CD8-positive, alpha-beta memory T cell (primary cell): ENCODE measurements at regions not wholly inside any gene's neighbourhood (a gene's known extent, or its start where the extent isn't known, plus 50 kb on each side); places are given as distances from the start of the nearest gene placed in this dataset.

ENCODE experiments used
- CTCF ChIA-PET: fragments of 350-600 bp; sonication (Branson Sonifier 250); formaldehyde crosslinking; loops from one replicate; lab custom pipeline; 2021; ENCODE audit warnings: antibody characterized with exemption; lab: Charles Lee
- POLR2A ChIA-PET: fragments of 350-600 bp; sonication (Branson Sonifier 250); formaldehyde crosslinking; loops from one replicate; lab custom pipeline; 2021; ENCODE audit warnings: antibody characterized with exemption; lab: Charles Lee
- DNase-seq, 5 donors: peaks; one replicate each; pipeline versions ENCODE4 v3.0.0 to v3.0.0-alpha.2; 2020 to 2022; ENCODE audit warnings: mixed read lengths in 1 of 5
- H3K27ac ChIP-seq: one replicate; pipeline ENCODE4 v1.7.0; 2013; ENCODE audit warnings: low read depth, mild to moderate bottlenecking, low read length, moderate library complexity
- H3K27me3 ChIP-seq: 2 replicates; pipeline ENCODE4 v1.7.0; 2013; ENCODE audit warnings: low read length, mild to moderate bottlenecking; ENCODE audit not compliant: insufficient read depth, poor library complexity, severe bottlenecking
- H3K36me3 ChIP-seq: 2 replicates; pipeline ENCODE4 v1.7.0; 2013; ENCODE audit warnings: mild to moderate bottlenecking, low read length, moderate library complexity; ENCODE audit not compliant: insufficient read depth
- H3K4me1 ChIP-seq: 2 replicates; pipeline ENCODE4 v1.7.0; 2013; ENCODE audit warnings: mild to moderate bottlenecking, low read length, moderate library complexity; ENCODE audit not compliant: insufficient read depth
- H3K4me3 ChIP-seq: 2 replicates; pipeline ENCODE4 v1.7.0; 2013; ENCODE audit warnings: mild to moderate bottlenecking, low read length
- H3K9me3 ChIP-seq: 2 replicates; pipeline ENCODE4 v1.7.0; 2013; ENCODE audit warnings: mild to moderate bottlenecking, low read length
- H3K27ac Mint-ChIP-seq, 8 donors: one replicate each; pipeline ENCODE4 v1.8.0; 2020 to 2021; ENCODE audit warnings: mixed read lengths in 8 of 8, mild to moderate bottlenecking in 6 of 8, inconsistent platforms in 3 of 8, moderate library complexity in 3 of 8
- H3K27me3 Mint-ChIP-seq, 2 donors: one replicate each; pipeline ENCODE4 v1.8.0; 2020 to 2021; ENCODE audit warnings: mixed read lengths in 2 of 2, mild to moderate bottlenecking in 1 of 2, moderate library complexity in 1 of 2
- H3K36me3 Mint-ChIP-seq, 3 donors: one replicate each; pipeline ENCODE4 v1.8.0; 2020 to 2021; ENCODE audit warnings: mixed read lengths in 3 of 3, inconsistent platforms in 1 of 3, mild to moderate bottlenecking in 1 of 3
- H3K4me1 Mint-ChIP-seq, 3 donors: one replicate each; pipeline ENCODE4 v1.8.0; 2020 to 2021; ENCODE audit warnings: mixed read lengths in 3 of 3, inconsistent platforms in 1 of 3, mild to moderate bottlenecking in 1 of 3
- H3K4me3 Mint-ChIP-seq, 7 donors: one replicate each; pipeline ENCODE4 v1.8.0; 2020 to 2021; ENCODE audit warnings: mixed read lengths in 7 of 7, mild to moderate bottlenecking in 6 of 7, moderate library complexity in 4 of 7, inconsistent platforms in 2 of 7
- H3K9me3 Mint-ChIP-seq, 5 donors: one replicate each; pipeline ENCODE4 v1.8.0; 2020 to 2022; ENCODE audit warnings: mixed read lengths in 5 of 5, mild to moderate bottlenecking in 3 of 5, moderate library complexity in 2 of 5, inconsistent platforms in 1 of 5

- no peaks in the 10 kb centered on the region for H3K36me3 Mint-ChIP-seq
- Histone ChIP-seq H3K9me3 (no peaks in the 10 kb centered on the region), H3K4me3 (no peak overlapping the region), H3K27me3 (no peaks in the 10 kb centered on the region), H3K27ac (no peak overlapping the region), H3K36me3 (no peaks in the 10 kb centered on the region), H3K4me1 (no peaks in the 10 kb centered on the region)
- DNase-seq: no peak
- no peak overlapping the region for H3K27ac Mint-ChIP-seq
- H3K4me3 Mint-ChIP-seq: no peak overlapping the region
- no peaks in the 10 kb centered on the region for H3K27me3 Mint-ChIP-seq
- ChIA-PET CTCF (no interaction called here), POLR2A (no interaction called here)
- no peaks in the 10 kb centered on the region for H3K9me3 Mint-ChIP-seq
- no peaks in the 10 kb centered on the region for H3K4me1 Mint-ChIP-seq
Measured at GRCh38 chr13:106281426-106281825, 254.0 kb downstream of the EFNB2 start.

- ChIA-PET POLR2A (no interaction called here), CTCF (no interaction called here)
- DNase-seq: no peak
- Mint-ChIP-seq H3K9me3 (no peaks in the 10 kb centered on the region), H3K36me3 (no peaks in the 10 kb centered on the region), H3K4me3 (no peak overlapping the region), H3K27ac (no peak overlapping the region), H3K27me3 (no peaks in the 10 kb centered on the region), H3K4me1 (no peaks in the 10 kb centered on the region)
- Histone ChIP-seq H3K9me3 (no peaks in the 10 kb centered on the region), H3K27ac (no peak overlapping the region), H3K36me3 (no peaks in the 10 kb centered on the region), H3K27me3 (no peaks in the 10 kb centered on the region), H3K4me1 (no peaks in the 10 kb centered on the region), H3K4me3 (no peak overlapping the region)
Measured at GRCh38 chr13:106277484-106278154, 257.8 kb downstream of the EFNB2 start.

GRCh38 chr13:106276876-106277275 lies 258.6 kb downstream of the EFNB2 start:
- H3K27ac ChIP-seq: no peak overlapping the region
- Mint-ChIP-seq H3K9me3 (no peaks in the 10 kb centered on the region), H3K27ac (no peak overlapping the region), H3K36me3 (no peaks in the 10 kb centered on the region), H3K4me1 (no peaks in the 10 kb centered on the region), H3K4me3 (no peak overlapping the region), H3K27me3 (no peaks in the 10 kb centered on the region)
- no peaks in the 10 kb centered on the region for H3K4me1 ChIP-seq
- H3K36me3 ChIP-seq: no peaks in the 10 kb centered on the region
- ChIA-PET CTCF (no interaction called here), POLR2A (no interaction called here)
- H3K27me3 ChIP-seq: no peaks in the 10 kb centered on the region
- no peaks in the 10 kb centered on the region for H3K9me3 ChIP-seq
- DNase-seq: no peak
- no peak overlapping the region for H3K4me3 ChIP-seq

- H3K4me1 Mint-ChIP-seq: no peaks in the 10 kb centered on the region
- Histone ChIP-seq H3K4me1 (no peaks in the 10 kb centered on the region), H3K9me3 (no peaks in the 10 kb centered on the region), H3K4me3 (no peak overlapping the region), H3K27ac (no peak overlapping the region), H3K27me3 (no peaks in the 10 kb centered on the region), H3K36me3 (no peaks in the 10 kb centered on the region)
- ChIA-PET CTCF (no interaction called here), POLR2A (no interaction called here)
- H3K27me3 Mint-ChIP-seq: no peaks in the 10 kb centered on the region
- H3K9me3 Mint-ChIP-seq: no peaks in the 10 kb centered on the region
- H3K27ac Mint-ChIP-seq: no peak overlapping the region
- no peak for DNase-seq
- no peak overlapping the region for H3K4me3 Mint-ChIP-seq
- H3K36me3 Mint-ChIP-seq: no peaks in the 10 kb centered on the region
Measured at GRCh38 chr13:106275446-106276032, 259.9 kb downstream of the EFNB2 start.

GRCh38 chr13:106274551-106275203 lies 260.8 kb downstream of the EFNB2 start:
- no peak for DNase-seq
- Histone ChIP-seq H3K9me3 (no peaks in the 10 kb centered on the region), H3K36me3 (no peaks in the 10 kb centered on the region), H3K4me3 (no peak overlapping the region), H3K4me1 (no peaks in the 10 kb centered on the region), H3K27me3 (no peaks in the 10 kb centered on the region), H3K27ac (no peak overlapping the region)
- Mint-ChIP-seq H3K4me3 (no peak overlapping the region), H3K27ac (no peak overlapping the region), H3K4me1 (no peaks in the 10 kb centered on the region), H3K36me3 (no peaks in the 10 kb centered on the region), H3K9me3 (no peaks in the 10 kb centered on the region), H3K27me3 (no peaks in the 10 kb centered on the region)
- ChIA-PET POLR2A (no interaction called here), CTCF (no interaction called here)

- Mint-ChIP-seq H3K27ac (no peak overlapping the region), H3K4me3 (no peak overlapping the region), H3K9me3 (peaks cover 0 to 6% (median 0%) of the 10 kb centered on the region in 5 donors), H3K27me3 (peaks cover 0 to 2% of the 10 kb centered on the region in 2 donors), H3K36me3 (no peaks in the 10 kb centered on the region), H3K4me1 (no peaks in the 10 kb centered on the region)
- Histone ChIP-seq H3K27ac (no peak overlapping the region), H3K27me3 (no peaks in the 10 kb centered on the region), H3K9me3 (no peaks in the 10 kb centered on the region), H3K36me3 (no peaks in the 10 kb centered on the region), H3K4me1 (no peaks in the 10 kb centered on the region), H3K4me3 (no peak overlapping the region)
- POLR2A ChIA-PET: no interaction called here
- DNase-seq: no peak
- CTCF ChIA-PET: no interaction called here
Measured at GRCh38 chr13:106263801-106264200, 271.7 kb downstream of the EFNB2 start.

- Mint-ChIP-seq H3K9me3 (peaks cover 0 to 6% (median 0%) of the 10 kb centered on the region in 5 donors), H3K4me3 (no peak overlapping the region), H3K4me1 (no peaks in the 10 kb centered on the region), H3K27me3 (peaks cover 0 to 2% of the 10 kb centered on the region in 2 donors), H3K36me3 (no peaks in the 10 kb centered on the region), H3K27ac (no peak overlapping the region)
- ChIA-PET POLR2A (no interaction called here), CTCF (no interaction called here)
- no peaks in the 10 kb centered on the region for H3K9me3 ChIP-seq
- no peaks in the 10 kb centered on the region for H3K27me3 ChIP-seq
- H3K27ac ChIP-seq: no peak overlapping the region
- DNase-seq: no peak
- no peaks in the 10 kb centered on the region for H3K4me1 ChIP-seq
- no peak overlapping the region for H3K4me3 ChIP-seq
- H3K36me3 ChIP-seq: no peaks in the 10 kb centered on the region
Measured at GRCh38 chr13:106262886-106263285, 272.6 kb downstream of the EFNB2 start.

- POLR2A ChIA-PET: no interaction called here
- Mint-ChIP-seq H3K27me3 (peaks cover 0 to 2% of the 10 kb centered on the region in 2 donors), H3K4me3 (no peak overlapping the region)
Measured at GRCh38 chr13:106261450-106261849, 274.0 kb downstream of the EFNB2 start.

More at GRCh38 chr13:106261450-106261849, 274.0 kb downstream of the EFNB2 start:
- CTCF ChIA-PET: no interaction called here
- no peaks in the 10 kb centered on the region for H3K36me3 ChIP-seq
- H3K4me3 ChIP-seq: no peak overlapping the region
- no peak overlapping the region for H3K27ac Mint-ChIP-seq
- no peaks in the 10 kb centered on the region for H3K9me3 ChIP-seq
- no peaks in the 10 kb centered on the region for H3K4me1 Mint-ChIP-seq
- H3K27me3 ChIP-seq: no peaks in the 10 kb centered on the region
- no peak overlapping the region for H3K27ac ChIP-seq
- H3K9me3 Mint-ChIP-seq: peaks cover 0 to 7% (median 0%) of the 10 kb centered on the region in 5 donors
- H3K36me3 Mint-ChIP-seq: no peaks in the 10 kb centered on the region
- H3K4me1 ChIP-seq: no peaks in the 10 kb centered on the region
- no peak for DNase-seq
